MM.1S (cell line): ENCODE measurements at regions not wholly inside any gene's neighbourhood (a gene's known extent, or its start where the extent isn't known, plus 50 kb on each side); places are given as distances from the start of the nearest gene placed in this dataset.

Source experiments
- DNase-seq: peaks from one replicate; pipeline ENCODE4 v3.0.0-alpha.2; 2015
- H2AFZ ChIP-seq: fragments of 300-600 bp; sonication (generic); 2 replicates; pipeline ENCODE4 v1.6.0; 2016; ENCODE audit warnings: antibody characterized with exemption, low read length
- H3F3A ChIP-seq: fragments of 300-600 bp; sonication (generic); 2 replicates; pipeline ENCODE4 v1.6.1; 2016; ENCODE audit warnings: mild to moderate bottlenecking, antibody characterized with exemption, low read length, moderate library complexity, mixed read lengths; ENCODE audit not compliant: insufficient read depth
- H3K27ac ChIP-seq: fragments of 300-600 bp; sonication (generic); 2 replicates; pipeline ENCODE4 v1.5.1; 2016; ENCODE audit warnings: mild to moderate bottlenecking, low read length
- H3K27me3 ChIP-seq: fragments of 300-600 bp; sonication (generic); replicated peaks from 2 replicates; pipeline ENCODE4 v1.6.0; 2016; ENCODE audit warnings: low read length; ENCODE audit not compliant: insufficient read depth
- H3K36me3 ChIP-seq: fragments of 300-600 bp; sonication (generic); replicated peaks from 2 replicates; pipeline ENCODE4 v1.6.1; 2016; ENCODE audit warnings: mild to moderate bottlenecking, low read length, mixed read lengths; ENCODE audit not compliant: insufficient read depth
- H3K4me1 ChIP-seq: fragments of 300-600 bp; sonication (generic); 2 replicates; pipeline ENCODE4 v1.6.1; 2016; ENCODE audit warnings: low read length, mixed read lengths
- H3K4me2 ChIP-seq: fragments of 300-600 bp; sonication (generic); 2 replicates; pipeline ENCODE4 v1.6.0; 2016; ENCODE audit warnings: low read depth, low read length
- H3K4me3 ChIP-seq: fragments of 300-600 bp; sonication (generic); 2 replicates; pipeline ENCODE4 v1.5.1; 2016; ENCODE audit warnings: low read length, mixed read lengths
- H3K79me2 ChIP-seq: fragments of 300-600 bp; sonication (generic); 2 replicates; pipeline ENCODE4 v1.6.1; 2016; ENCODE audit warnings: mixed run types, low read length, mixed read lengths
- H3K9ac ChIP-seq: fragments of 300-600 bp; sonication (generic); 2 replicates; pipeline ENCODE4 v1.6.1; 2016; ENCODE audit warnings: low read length, mixed read lengths
- H3K9me2 ChIP-seq: fragments of 300-600 bp; sonication (generic); replicated peaks from 2 replicates; pipeline ENCODE4 v1.6.1; 2016; ENCODE audit warnings: mild to moderate bottlenecking, low read length, mixed read lengths; ENCODE audit not compliant: insufficient read depth
- H3K9me3 ChIP-seq: fragments of 300-600 bp; sonication (generic); replicated peaks from 2 replicates; pipeline ENCODE4 v1.6.1; 2016; ENCODE audit warnings: mild to moderate bottlenecking, low read length, mixed read lengths; ENCODE audit not compliant: insufficient read depth
- H4K20me1 ChIP-seq: fragments of 300-600 bp; sonication (generic); 2 replicates; pipeline ENCODE4 v1.6.1; 2016; ENCODE audit warnings: mild to moderate bottlenecking, low read length, moderate library complexity, mixed read lengths; ENCODE audit not compliant: insufficient read depth
- EZH2 ChIP-seq: fragments of 300-600 bp; sonication (generic); optimal IDR thresholded peaks from 2 replicates; pipeline ENCODE3; 2017; ENCODE audit warnings: low read depth, mild to moderate bottlenecking, antibody characterized with exemption, low read length, mixed read lengths
- EZH2phosphoT487 ChIP-seq: fragments of 300-600 bp; sonication (generic); IDR thresholded peaks from 2 replicates; pipeline ENCODE4 v1.6.1; 2018; ENCODE audit warnings: antibody characterized with exemption, low read length
- TF ChIP-seq, protein P1 (sequence below): fragments of 300-600 bp; sonication (generic); IDR thresholded peaks from 2 replicates; pipeline ENCODE4 v1.5.1; 2016; ENCODE audit warnings: antibody characterized with exemption, low read length, mixed read lengths

DNA sequence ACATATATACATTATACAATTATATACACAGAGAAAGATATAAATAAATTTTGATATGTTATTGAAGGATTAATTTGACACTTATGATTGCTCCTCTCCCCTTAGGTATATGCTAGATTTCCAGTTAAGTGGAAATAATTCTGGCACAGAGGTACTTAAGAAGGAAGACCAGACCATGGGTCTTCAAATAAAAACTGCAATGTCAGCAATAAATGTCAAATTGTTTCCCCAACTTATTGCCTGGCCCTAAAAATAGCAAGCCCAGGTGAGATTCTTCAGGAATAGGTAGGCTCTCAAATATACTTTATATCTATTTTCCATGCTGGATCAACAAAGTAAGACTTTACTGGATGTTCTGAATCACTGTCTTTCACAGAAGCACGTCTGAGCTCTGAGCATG is 551.3 kb upstream of the STEAP1 start:
- Histone ChIP-seq H2AFZ (no peak overlapping the region), H3K27ac (no peak overlapping the region), H3K4me2 (no peak overlapping the region), H3K27me3 (no peaks in the 10 kb centered on the region), H3K9me2 (no peaks in the 10 kb centered on the region), H3K4me3 (no peak overlapping the region), H3K36me3 (no peaks in the 10 kb centered on the region), H3K4me1 (0 out of 2 replicates have a peak, but pooled peaks cover 3% of the 10 kb centered on the region), H3F3A (no peaks in the 10 kb centered on the region), H4K20me1 (no peaks in the 10 kb centered on the region), H3K79me2 (no peaks in the 10 kb centered on the region), H3K9ac (no peak overlapping the region), H3K9me3 (no peaks in the 10 kb centered on the region)
- DNase-seq = no peak
- TF ChIP-seq, protein P1, sequence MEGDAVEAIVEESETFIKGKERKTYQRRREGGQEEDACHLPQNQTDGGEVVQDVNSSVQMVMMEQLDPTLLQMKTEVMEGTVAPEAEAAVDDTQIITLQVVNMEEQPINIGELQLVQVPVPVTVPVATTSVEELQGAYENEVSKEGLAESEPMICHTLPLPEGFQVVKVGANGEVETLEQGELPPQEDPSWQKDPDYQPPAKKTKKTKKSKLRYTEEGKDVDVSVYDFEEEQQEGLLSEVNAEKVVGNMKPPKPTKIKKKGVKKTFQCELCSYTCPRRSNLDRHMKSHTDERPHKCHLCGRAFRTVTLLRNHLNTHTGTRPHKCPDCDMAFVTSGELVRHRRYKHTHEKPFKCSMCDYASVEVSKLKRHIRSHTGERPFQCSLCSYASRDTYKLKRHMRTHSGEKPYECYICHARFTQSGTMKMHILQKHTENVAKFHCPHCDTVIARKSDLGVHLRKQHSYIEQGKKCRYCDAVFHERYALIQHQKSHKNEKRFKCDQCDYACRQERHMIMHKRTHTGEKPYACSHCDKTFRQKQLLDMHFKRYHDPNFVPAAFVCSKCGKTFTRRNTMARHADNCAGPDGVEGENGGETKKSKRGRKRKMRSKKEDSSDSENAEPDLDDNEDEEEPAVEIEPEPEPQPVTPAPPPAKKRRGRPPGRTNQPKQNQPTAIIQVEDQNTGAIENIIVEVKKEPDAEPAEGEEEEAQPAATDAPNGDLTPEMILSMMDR = no peak
- TF ChIP-seq EZH2phosphoT487 (no peak), EZH2 (no peak)

DNA sequence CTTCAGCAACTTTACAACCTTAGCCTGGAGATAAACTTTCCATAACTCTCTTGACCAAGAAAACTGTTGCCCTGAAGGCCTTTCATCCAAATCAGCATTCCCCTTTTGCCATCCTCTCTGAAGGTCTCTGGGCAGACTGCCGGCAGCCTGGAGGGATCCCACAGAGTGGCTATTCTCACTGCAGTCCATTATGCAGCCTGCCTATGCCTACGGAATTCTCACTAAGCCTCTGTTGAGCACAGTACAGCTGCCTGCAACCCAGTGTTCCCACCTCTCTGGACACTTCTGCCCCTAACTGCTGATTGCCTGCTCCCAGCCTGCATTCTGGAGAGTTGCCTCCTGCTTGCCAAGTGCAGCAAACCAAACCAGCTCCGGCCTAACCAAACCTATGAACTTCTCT is 548.9 kb upstream of the STEAP1 start:
- H3K27ac ChIP-seq = no peak overlapping the region
- H3K4me1 ChIP-seq = 0 out of 2 replicates have a peak, but pooled peaks cover 3% of the 10 kb centered on the region
- no peak overlapping the region for H2AFZ ChIP-seq
- no peaks in the 10 kb centered on the region for H4K20me1 ChIP-seq
- H3K9me3 ChIP-seq = no peaks in the 10 kb centered on the region
- H3K9ac ChIP-seq = no peak overlapping the region
- H3K4me3 ChIP-seq = no peak overlapping the region
- no peaks in the 10 kb centered on the region for H3K9me2 ChIP-seq
- DNase-seq = no peak
- no peaks in the 10 kb centered on the region for H3K36me3 ChIP-seq
- no peak overlapping the region for H3K4me2 ChIP-seq
- no peak for TF ChIP-seq EZH2
- no peak for TF ChIP-seq EZH2phosphoT487
- TF ChIP-seq, protein P1 = no peak
- H3K27me3 ChIP-seq = no peaks in the 10 kb centered on the region
- H3F3A ChIP-seq = no peaks in the 10 kb centered on the region
- no peaks in the 10 kb centered on the region for H3K79me2 ChIP-seq

DNA sequence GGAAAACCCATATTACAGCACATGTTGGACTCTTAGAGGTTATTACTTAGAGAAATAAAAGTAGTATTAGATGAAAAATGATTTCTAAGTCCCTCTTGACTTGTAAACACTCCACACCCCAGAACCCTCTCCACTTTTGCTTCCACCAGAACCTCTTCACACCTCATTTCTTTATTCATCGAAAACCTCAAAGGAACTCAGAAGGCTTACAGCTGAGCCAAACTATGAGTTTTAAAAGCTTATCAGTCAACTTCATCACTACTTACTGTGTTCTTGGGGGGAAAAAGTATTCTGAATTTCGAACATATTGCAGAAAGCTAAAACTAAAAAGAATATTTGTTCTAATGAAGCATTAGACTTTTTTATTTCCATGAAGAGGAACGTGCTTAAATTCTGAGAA is 547.8 kb upstream of the STEAP1 start:
- no peak overlapping the region for H3K4me3 ChIP-seq

More for the DNA sequence above, 547.8 kb upstream of the STEAP1 start:
- H4K20me1 ChIP-seq = no peaks in the 10 kb centered on the region
- no peaks in the 10 kb centered on the region for H3K9me2 ChIP-seq
- no peak overlapping the region for H3K27ac ChIP-seq
- H3K79me2 ChIP-seq = no peaks in the 10 kb centered on the region
- 0 out of 2 replicates have a peak, but pooled peaks cover 3% of the 10 kb centered on the region for H3K4me1 ChIP-seq
- no peaks in the 10 kb centered on the region for H3K36me3 ChIP-seq
- H3K4me2 ChIP-seq = no peak overlapping the region
- H2AFZ ChIP-seq = no peak overlapping the region
- no peak overlapping the region for H3K9ac ChIP-seq
- no peak for DNase-seq
- no peaks in the 10 kb centered on the region for H3F3A ChIP-seq
- TF ChIP-seq EZH2phosphoT487 (no peak), EZH2 (no peak)
- TF ChIP-seq, protein P1 = no peak
- no peaks in the 10 kb centered on the region for H3K27me3 ChIP-seq
- H3K9me3 ChIP-seq = no peaks in the 10 kb centered on the region
